ENCODE measurements at regions not wholly inside any gene's neighbourhood (a gene's known extent, or its start where the extent isn't known, plus 50 kb on each side); places are given as distances from the start of the nearest gene placed in this dataset.

- Histone ChIP-seq H3K4me3 (replicated peaks; ENCODE audit: low read depth, low read length) (no peak overlapping the region), H3K27me3 (replicated peaks; ENCODE audit: control insufficient read depth, insufficient read depth, low read length) (no peaks in the 10 kb centered on the region; the same call in none of the 2 replicates), H3K36me3 (ENCODE audit: control insufficient read depth, insufficient read depth, low read length) (no peaks in the 10 kb centered on the region)
- no peak for DNase-seq (ENCODE audit: extremely low read depth, insufficient read length)
- no peak for TF ChIP-seq CTCF (IDR thresholded peaks at IDR 0.05; ENCODE audit: insufficient read depth, low read length, poor library complexity, severe bottlenecking)
Measured at GRCh38 chr9:759983-760736, 81.3 kb upstream of the DMRT1 start.

GRCh38 chr9:761176-761792 lies 80.2 kb upstream of the DMRT1 start:
- no peaks in the 10 kb centered on the region; the same call in none of the 2 replicates for H3K27me3 ChIP-seq (replicated peaks; ENCODE audit: control insufficient read depth, insufficient read depth, low read length)
- no peak for TF ChIP-seq CTCF (IDR thresholded peaks at IDR 0.05; ENCODE audit: insufficient read depth, low read length, poor library complexity, severe bottlenecking)
- H3K4me3 ChIP-seq (replicated peaks; ENCODE audit: low read depth, low read length) = no peak overlapping the region
- DNase-seq (ENCODE audit: extremely low read depth, insufficient read length) = no peak
- H3K36me3 ChIP-seq (ENCODE audit: control insufficient read depth, insufficient read depth, low read length) = no peaks in the 10 kb centered on the region

GRCh38 chr9:761793-762560 lies 79.5 kb upstream of the DMRT1 start:
- no peaks in the 10 kb centered on the region for H3K36me3 ChIP-seq (ENCODE audit: control insufficient read depth, insufficient read depth, low read length)
- TF ChIP-seq CTCF (IDR thresholded peaks at IDR 0.05; ENCODE audit: insufficient read depth, low read length, poor library complexity, severe bottlenecking) = no peak
- no peak for DNase-seq (ENCODE audit: extremely low read depth, insufficient read length)
- no peak overlapping the region for H3K4me3 ChIP-seq (replicated peaks; ENCODE audit: low read depth, low read length)
- H3K27me3 ChIP-seq (replicated peaks; ENCODE audit: control insufficient read depth, insufficient read depth, low read length) = no peaks in the 10 kb centered on the region; the same call in none of the 2 replicates

- no peak for DNase-seq (ENCODE audit: extremely low read depth, insufficient read length)
- no peak for TF ChIP-seq CTCF (IDR thresholded peaks at IDR 0.05; ENCODE audit: insufficient read depth, low read length, poor library complexity, severe bottlenecking)
- no peaks in the 10 kb centered on the region; the same call in none of the 2 replicates for H3K27me3 ChIP-seq (replicated peaks; ENCODE audit: control insufficient read depth, insufficient read depth, low read length)
- no peak overlapping the region for H3K4me3 ChIP-seq (replicated peaks; ENCODE audit: low read depth, low read length)
- H3K36me3 ChIP-seq (ENCODE audit: control insufficient read depth, insufficient read depth, low read length) = no peaks in the 10 kb centered on the region
Measured at GRCh38 chr9:763692-764091, 77.8 kb upstream of the DMRT1 start.

GRCh38 chr9:764105-764524 lies 77.4 kb upstream of the DMRT1 start:
- Histone ChIP-seq H3K36me3 (ENCODE audit: control insufficient read depth, insufficient read depth, low read length) (no peaks in the 10 kb centered on the region), H3K4me3 (replicated peaks; ENCODE audit: low read depth, low read length) (no peak overlapping the region), H3K27me3 (replicated peaks; ENCODE audit: control insufficient read depth, insufficient read depth, low read length) (no peaks in the 10 kb centered on the region; the same call in none of the 2 replicates)
- peak; percentile 87 for TF ChIP-seq CTCF (IDR thresholded peaks at IDR 0.05; ENCODE audit: insufficient read depth, low read length, poor library complexity, severe bottlenecking)
- peak; percentile 28 for DNase-seq (ENCODE audit: extremely low read depth, insufficient read length)
